ENCODE measurements at regions not wholly inside any gene's neighbourhood (a gene's known extent, or its start where the extent isn't known, plus 50 kb on each side); places are given as distances from the start of the nearest gene placed in this dataset.
"Not testable (repeated sequence)": the region's sequence is repeated elsewhere in the genome, so short reads cannot be mapped to it uniquely, and the experiment has no call there.

DNA sequence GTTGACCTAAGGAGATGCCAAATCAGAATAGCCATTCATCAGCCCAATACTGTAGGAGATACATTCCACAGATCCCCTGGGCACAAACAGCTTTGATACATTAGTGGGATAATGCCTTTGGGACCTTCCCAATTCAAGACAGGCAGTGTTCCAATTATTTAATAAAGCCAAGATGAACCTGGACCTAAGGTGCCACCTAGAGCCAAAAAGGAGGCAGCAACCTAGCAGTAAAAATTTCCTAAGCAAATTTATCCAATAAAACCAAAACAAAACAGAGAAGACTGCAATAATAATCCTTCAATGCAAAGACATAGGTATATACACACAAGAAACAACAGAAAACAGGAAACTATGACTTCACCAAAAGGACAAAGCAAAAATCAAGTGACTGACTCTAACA, 253.0 kb downstream of the HINT1 start:
- Histone ChIP-seq H3K36me3 (no peaks in the 10 kb centered on the region), H3K27me3 (no peaks in the 10 kb centered on the region), H3K4me3 (no peak overlapping the region), H3K4me1 (no peaks in the 10 kb centered on the region), H3K9me3 (no peaks in the 10 kb centered on the region), H3K27ac (no peak overlapping the region)
- TF ChIP-seq EP300 (IDR thresholded peaks at IDR 0.05) (no peak), POLR2AphosphoS5 (IDR thresholded peaks at IDR 0.05) (no peak), CTCF (IDR thresholded peaks at IDR 0.05) (no peak), POLR2A (IDR thresholded peaks at IDR 0.05) (no peak)
- DNase-seq (ENCODE audit: low spot score in 2 of 2), result no peak

DNA sequence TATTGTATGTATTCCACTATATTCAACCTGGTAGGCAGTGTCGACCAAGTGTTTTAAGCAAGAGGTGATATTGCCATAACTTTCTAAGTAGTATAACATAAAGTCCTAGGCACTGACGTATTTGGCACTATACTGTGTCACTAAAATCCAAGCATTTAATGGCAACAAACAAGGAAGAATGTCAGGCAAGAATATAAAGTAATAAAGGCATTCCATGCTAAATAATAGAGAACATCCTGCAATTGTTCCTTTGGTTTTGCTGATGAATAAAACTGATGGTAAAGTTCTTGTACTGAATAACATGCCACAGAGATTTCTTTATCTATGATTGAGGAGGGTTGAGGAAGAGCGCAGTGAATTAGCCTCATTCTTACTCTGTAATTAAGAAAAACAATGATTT, 256.9 kb downstream of the HINT1 start:
- DNase-seq (ENCODE audit: low spot score in 2 of 2), result no peak
- Histone ChIP-seq H3K36me3 (no peaks in the 10 kb centered on the region), H3K4me1 (no peaks in the 10 kb centered on the region), H3K27ac (no peak overlapping the region), H3K27me3 (no peaks in the 10 kb centered on the region), H3K4me3 (no peak overlapping the region), H3K9me3 (no peaks in the 10 kb centered on the region)
- WGBS, result 79% methylated on average over 3 of the region's 3 CpGs
- TF ChIP-seq CTCF (IDR thresholded peaks at IDR 0.05) (no peak), EP300 (IDR thresholded peaks at IDR 0.05) (no peak), POLR2A (IDR thresholded peaks at IDR 0.05) (no peak), POLR2AphosphoS5 (IDR thresholded peaks at IDR 0.05) (no peak)

DNA sequence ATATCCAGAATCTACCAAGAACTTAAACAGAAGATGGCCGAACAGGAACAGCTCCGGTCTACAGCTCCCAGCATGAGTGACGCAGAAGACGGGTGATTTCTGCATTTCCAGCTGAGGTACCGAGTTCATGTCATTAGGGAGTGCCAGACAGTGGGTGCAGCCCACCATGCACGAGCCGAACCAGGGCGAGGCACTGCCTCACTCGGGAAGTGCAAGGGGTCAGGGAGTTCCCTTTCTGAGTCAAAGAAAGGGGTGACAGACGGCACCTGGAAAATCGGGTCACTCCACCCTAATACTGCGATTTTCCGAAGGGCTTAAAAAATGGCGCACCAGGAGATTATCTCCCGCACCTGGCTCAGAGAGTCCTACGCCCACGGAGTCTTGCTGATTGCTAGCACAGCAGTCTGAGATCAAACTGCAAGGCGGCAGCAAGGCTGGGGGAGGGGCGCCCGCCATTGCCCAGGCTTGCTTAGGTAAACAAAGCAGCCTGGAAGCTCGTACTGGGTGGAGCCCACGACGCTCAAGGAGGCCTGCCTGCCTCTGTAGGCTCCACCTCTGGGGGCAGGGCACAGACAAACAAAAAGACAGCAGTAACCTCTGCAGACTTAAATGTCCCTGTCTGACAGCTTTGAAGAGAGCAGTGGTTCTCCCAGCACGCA, 267.4 kb downstream of the HINT1 start:
- H3K36me3 ChIP-seq; H3K9me3 ChIP-seq; H3K27me3 ChIP-seq; H3K4me3 ChIP-seq; H3K4me1 ChIP-seq; DNase-seq (ENCODE audit: low spot score in 2 of 2); H3K27ac ChIP-seq: not testable (repeated sequence)
- WGBS, result 76% methylated on average over 17 of the region's 24 CpGs

GRCh38 chr5:130897181-130897536, 267.9 kb downstream of the HINT1 start:
- whole genome bisulfite sequencing, result 87% methylated on average over 2 of the region's 2 CpGs
- not testable (repeated sequence) for H3K4me3 ChIP-seq

DNA sequence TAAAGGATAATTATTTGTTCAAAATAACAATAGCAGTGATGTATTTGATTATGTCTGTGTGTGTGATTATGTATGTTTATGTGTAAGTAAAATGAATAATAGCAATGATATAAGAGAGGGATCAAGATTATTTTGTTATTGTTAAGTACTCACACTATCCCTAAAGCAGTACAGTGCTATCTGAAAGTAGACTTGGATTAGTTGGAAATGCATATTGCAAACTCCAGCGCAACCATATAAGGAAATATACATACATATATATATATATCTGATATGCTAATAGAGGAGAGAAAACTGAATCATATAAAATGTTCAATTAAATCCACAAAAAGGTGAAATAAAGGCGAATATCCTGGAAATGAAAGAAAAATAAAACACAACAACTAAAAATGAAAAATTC, 268.4 kb downstream of the HINT1 start:
- Histone ChIP-seq H3K4me3 (no peak overlapping the region), H3K27me3 (no peaks in the 10 kb centered on the region), H3K4me1 (no peaks in the 10 kb centered on the region), H3K36me3 (no peaks in the 10 kb centered on the region), H3K9me3 (no peaks in the 10 kb centered on the region), H3K27ac (no peak overlapping the region)
- WGBS, result 95% methylated on average over 2 of the region's 2 CpGs
- DNase-seq (ENCODE audit: low spot score in 2 of 2), result no peak
- TF ChIP-seq POLR2A (IDR thresholded peaks at IDR 0.05) (no peak), EP300 (IDR thresholded peaks at IDR 0.05) (no peak), POLR2AphosphoS5 (IDR thresholded peaks at IDR 0.05) (no peak), CTCF (IDR thresholded peaks at IDR 0.05) (no peak)

More at GRCh38 chr5:130897181-130897536, 267.9 kb downstream of the HINT1 start:
- not testable (repeated sequence) for DNase-seq (ENCODE audit: low spot score in 2 of 2); H3K27ac ChIP-seq; H3K36me3 ChIP-seq; H3K9me3 ChIP-seq; H3K27me3 ChIP-seq; H3K4me1 ChIP-seq

DNA sequence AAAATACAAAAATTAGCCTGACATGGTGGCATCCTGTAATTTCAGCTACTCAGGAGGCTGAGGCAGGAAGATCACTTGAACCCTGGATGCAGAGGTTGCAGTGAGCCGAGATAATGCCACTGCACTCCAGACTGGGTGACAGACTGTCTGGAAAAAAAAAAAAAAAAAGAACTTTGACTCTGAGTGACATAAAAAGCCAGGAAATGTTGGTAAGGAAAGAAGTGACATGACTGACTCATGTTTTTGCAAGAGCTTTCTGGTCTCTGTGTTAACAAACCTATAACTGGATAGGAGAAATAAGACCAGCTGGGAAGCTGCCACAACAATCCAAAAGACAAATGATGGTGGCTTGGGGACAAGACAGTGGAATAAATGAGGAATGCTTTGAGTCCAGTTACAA, 272.1 kb downstream of the HINT1 start:
- H3K4me3 ChIP-seq, result no peak overlapping the region
- TF ChIP-seq POLR2AphosphoS5 (IDR thresholded peaks at IDR 0.05), result no peak
- TF ChIP-seq CTCF (IDR thresholded peaks at IDR 0.05), result no peak
- TF ChIP-seq POLR2A (IDR thresholded peaks at IDR 0.05), result no peak
- no peak for TF ChIP-seq EP300 (IDR thresholded peaks at IDR 0.05)
- no peak overlapping the region for H3K27ac ChIP-seq
- H3K27me3 ChIP-seq, result no peaks in the 10 kb centered on the region
- no peaks in the 10 kb centered on the region for H3K9me3 ChIP-seq
- H3K36me3 ChIP-seq, result no peaks in the 10 kb centered on the region
- no peak for DNase-seq (ENCODE audit: low spot score in 2 of 2)
- 81% methylated on average over 1 of the region's 1 CpG for WGBS
- H3K4me1 ChIP-seq, result no peaks in the 10 kb centered on the region
